ENCODE measurements at regions not wholly inside any gene's neighbourhood (a gene's known extent, or its start where the extent isn't known, plus 50 kb on each side); places are given as distances from the start of the nearest gene placed in this dataset.

DNA sequence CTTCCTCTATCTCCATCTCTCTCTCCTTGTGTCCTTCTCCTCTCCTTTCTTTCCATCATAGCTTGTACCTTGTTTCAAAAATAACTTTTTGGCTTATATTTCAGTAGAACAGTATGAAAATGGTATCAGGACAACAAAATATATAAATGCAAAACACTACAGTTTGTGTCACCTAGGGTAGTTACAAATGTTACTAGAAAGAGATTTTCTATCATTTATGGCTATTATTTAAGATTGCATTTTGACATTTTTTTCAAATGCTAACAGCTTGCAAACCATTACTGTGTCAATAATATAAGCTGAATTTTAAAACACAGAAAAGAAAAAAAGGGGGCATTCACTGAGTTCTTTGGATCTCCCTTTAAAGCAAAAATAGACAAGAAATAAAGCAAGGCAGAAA, 392.3 kb upstream of the LRRC4C start:
- Histone ChIP-seq H2BK12ac (ENCODE audit: low read length in 2 of 2) (no peak overlapping the region), H2AFZ (ENCODE audit: low read depth, low read length) (no peak overlapping the region), H3K4ac (ENCODE audit: low read depth in 1 of 2, low read length in 2 of 2) (no peak overlapping the region), H4K91ac (ENCODE audit: low read length) (no peak overlapping the region), H3K18ac (ENCODE audit: low read depth in 1 of 2, low read length in 2 of 2) (no peak overlapping the region), H3K79me1 (replicated peaks; ENCODE audit: low read length, poor library complexity, severe bottlenecking) (no peaks in the 10 kb centered on the region), H2AK5ac (ENCODE audit: low read length, severe bottlenecking) (no peak overlapping the region), H3K14ac (ENCODE audit: low read length in 2 of 2) (no peak overlapping the region), H3K9ac (ENCODE audit: low read length) (no peak overlapping the region), H3K9me3 (ENCODE audit: control insufficient read depth, low read length) (peaks cover 4% of the 10 kb centered on the region), H3K27me3 (ENCODE audit: control insufficient read depth in 1 of 2, insufficient read depth in 1 of 2, low read length in 2 of 2) (no peaks in the 10 kb centered on the region), H2BK120ac (ENCODE audit: low read depth, low read length) (no peak overlapping the region), H3K27ac (ENCODE audit: low read length, poor library complexity, severe bottlenecking) (no peak overlapping the region), H3K4me3 (ENCODE audit: insufficient read depth in 1 of 2, low read depth in 1 of 2, low read length in 2 of 2) (no peak overlapping the region), H3K36me3 (ENCODE audit: control insufficient read depth in 1 of 2, insufficient read depth in 2 of 2, low read depth in 1 of 2, low read length in 2 of 2) (no peaks in the 10 kb centered on the region), H4K8ac (ENCODE audit: low read length) (no peak overlapping the region), H3K4me1 (ENCODE audit: control insufficient read depth, insufficient read depth, low read depth, low read length) (no peaks in the 10 kb centered on the region), H2BK5ac (ENCODE audit: low read depth, low read length, poor library complexity, severe bottlenecking) (no peak overlapping the region), H3K23ac (ENCODE audit: low read length in 2 of 2) (no peak overlapping the region), H2BK15ac (ENCODE audit: low read depth, poor library complexity, severe bottlenecking) (no peak overlapping the region), H3K4me2 (ENCODE audit: low read length, poor library complexity, severe bottlenecking) (no peak overlapping the region)
- DNase-seq, result no peak

DNA sequence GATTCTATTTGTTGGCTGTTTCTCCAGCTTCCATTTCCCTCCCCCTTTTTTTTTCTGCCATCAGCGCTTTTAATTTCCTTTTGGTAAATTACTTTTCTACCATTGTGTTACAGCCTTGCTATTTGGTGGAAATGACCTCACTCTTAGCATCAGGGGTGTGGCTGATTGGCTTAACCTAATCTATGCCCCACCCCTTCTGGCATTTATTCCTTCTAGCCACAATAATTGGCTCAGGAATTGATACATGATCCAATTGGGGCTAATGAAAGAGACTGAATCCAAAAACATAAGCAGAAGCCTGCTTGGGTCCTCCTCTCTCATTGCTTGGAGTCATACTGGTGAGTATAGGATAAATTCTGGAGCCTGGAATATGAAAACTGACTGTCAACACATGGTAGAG, 402.4 kb upstream of the LRRC4C start:
- H4K91ac ChIP-seq (ENCODE audit: low read length), result no peak overlapping the region
- no peaks in the 10 kb centered on the region for H3K9me3 ChIP-seq (ENCODE audit: control insufficient read depth, low read length)
- no peak overlapping the region for H2BK120ac ChIP-seq (ENCODE audit: low read depth, low read length)
- DNase-seq, result no peak
- no peaks in the 10 kb centered on the region for H3K36me3 ChIP-seq (ENCODE audit: control insufficient read depth in 1 of 2, insufficient read depth in 2 of 2, low read depth in 1 of 2, low read length in 2 of 2)
- H3K79me1 ChIP-seq (replicated peaks; ENCODE audit: low read length, poor library complexity, severe bottlenecking), result no peaks in the 10 kb centered on the region
- no peak overlapping the region for H3K23ac ChIP-seq (ENCODE audit: low read length in 2 of 2)
- no peak overlapping the region for H4K8ac ChIP-seq (ENCODE audit: low read length)
- no peak overlapping the region for H2BK5ac ChIP-seq (ENCODE audit: low read depth, low read length, poor library complexity, severe bottlenecking)
- whole genome bisulfite sequencing, result 60% methylated on average over 1 of the region's 1 CpG
- no peak overlapping the region for H3K4me3 ChIP-seq (ENCODE audit: insufficient read depth in 1 of 2, low read depth in 1 of 2, low read length in 2 of 2)
- no peaks in the 10 kb centered on the region for H3K27me3 ChIP-seq (ENCODE audit: control insufficient read depth in 1 of 2, insufficient read depth in 1 of 2, low read length in 2 of 2)
- no peak overlapping the region for H2AK5ac ChIP-seq (ENCODE audit: low read length, severe bottlenecking)
- no peak overlapping the region for H2BK12ac ChIP-seq (ENCODE audit: low read length in 2 of 2)
- no peak overlapping the region for H3K9ac ChIP-seq (ENCODE audit: low read length)
- H3K27ac ChIP-seq (ENCODE audit: low read length, poor library complexity, severe bottlenecking), result no peak overlapping the region
- no peak overlapping the region for H3K18ac ChIP-seq (ENCODE audit: low read depth in 1 of 2, low read length in 2 of 2)
- H2AFZ ChIP-seq (ENCODE audit: low read depth, low read length), result no peak overlapping the region
- H3K4me1 ChIP-seq (ENCODE audit: control insufficient read depth, insufficient read depth, low read depth, low read length), result no peaks in the 10 kb centered on the region
- H3K4ac ChIP-seq (ENCODE audit: low read depth in 1 of 2, low read length in 2 of 2), result no peak overlapping the region
- no peak overlapping the region for H3K14ac ChIP-seq (ENCODE audit: low read length in 2 of 2)
- no peak overlapping the region for H3K4me2 ChIP-seq (ENCODE audit: low read length, poor library complexity, severe bottlenecking)
- H2BK15ac ChIP-seq (ENCODE audit: low read depth, poor library complexity, severe bottlenecking), result no peak overlapping the region

DNA sequence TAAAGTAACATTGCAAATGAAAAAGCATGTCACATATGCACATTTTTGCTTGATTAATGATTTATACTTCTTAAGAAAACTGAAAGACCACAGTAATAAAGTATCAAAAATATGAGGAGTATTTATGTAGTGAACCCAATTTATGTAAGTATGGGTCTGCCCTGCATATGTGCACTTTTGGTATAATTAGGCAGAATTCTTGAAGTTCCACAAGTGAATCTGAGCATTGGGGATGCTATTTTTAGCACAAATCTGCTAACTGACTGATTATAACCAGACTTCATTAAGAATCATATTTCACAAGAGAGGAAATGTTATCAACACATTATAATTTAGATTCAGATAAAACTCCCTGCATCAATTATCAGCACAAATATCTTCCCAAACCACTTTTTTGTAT, 407.1 kb upstream of the LRRC4C start:
- no peak overlapping the region for H2AK5ac ChIP-seq (ENCODE audit: low read length, severe bottlenecking)
- H3K36me3 ChIP-seq (ENCODE audit: control insufficient read depth in 1 of 2, insufficient read depth in 2 of 2, low read depth in 1 of 2, low read length in 2 of 2), result no peaks in the 10 kb centered on the region
- no peak overlapping the region for H2BK120ac ChIP-seq (ENCODE audit: low read depth, low read length)
- no peak overlapping the region for H2AFZ ChIP-seq (ENCODE audit: low read depth, low read length)
- no peak overlapping the region for H3K9ac ChIP-seq (ENCODE audit: low read length)
- no peaks in the 10 kb centered on the region for H3K79me1 ChIP-seq (replicated peaks; ENCODE audit: low read length, poor library complexity, severe bottlenecking)
- no peaks in the 10 kb centered on the region for H3K27me3 ChIP-seq (ENCODE audit: control insufficient read depth in 1 of 2, insufficient read depth in 1 of 2, low read length in 2 of 2)
- no peak overlapping the region for H3K14ac ChIP-seq (ENCODE audit: low read length in 2 of 2)
- no peak overlapping the region for H2BK5ac ChIP-seq (ENCODE audit: low read depth, low read length, poor library complexity, severe bottlenecking)
- no peak overlapping the region for H3K23ac ChIP-seq (ENCODE audit: low read length in 2 of 2)
- no peak overlapping the region for H4K8ac ChIP-seq (ENCODE audit: low read length)
- no peaks in the 10 kb centered on the region for H3K4me1 ChIP-seq (ENCODE audit: control insufficient read depth, insufficient read depth, low read depth, low read length)
- no peaks in the 10 kb centered on the region for H3K9me3 ChIP-seq (ENCODE audit: control insufficient read depth, low read length)
- no peak overlapping the region for H3K4me2 ChIP-seq (ENCODE audit: low read length, poor library complexity, severe bottlenecking)
- H3K4me3 ChIP-seq (ENCODE audit: insufficient read depth in 1 of 2, low read depth in 1 of 2, low read length in 2 of 2), result no peak overlapping the region
- DNase-seq, result no peak
- no peak overlapping the region for H3K4ac ChIP-seq (ENCODE audit: low read depth in 1 of 2, low read length in 2 of 2)
- H2BK15ac ChIP-seq (ENCODE audit: low read depth, poor library complexity, severe bottlenecking), result no peak overlapping the region
- H3K18ac ChIP-seq (ENCODE audit: low read depth in 1 of 2, low read length in 2 of 2), result no peak overlapping the region
- H4K91ac ChIP-seq (ENCODE audit: low read length), result no peak overlapping the region
- H2BK12ac ChIP-seq (ENCODE audit: low read length in 2 of 2), result no peak overlapping the region
- no peak overlapping the region for H3K27ac ChIP-seq (ENCODE audit: low read length, poor library complexity, severe bottlenecking)

DNA sequence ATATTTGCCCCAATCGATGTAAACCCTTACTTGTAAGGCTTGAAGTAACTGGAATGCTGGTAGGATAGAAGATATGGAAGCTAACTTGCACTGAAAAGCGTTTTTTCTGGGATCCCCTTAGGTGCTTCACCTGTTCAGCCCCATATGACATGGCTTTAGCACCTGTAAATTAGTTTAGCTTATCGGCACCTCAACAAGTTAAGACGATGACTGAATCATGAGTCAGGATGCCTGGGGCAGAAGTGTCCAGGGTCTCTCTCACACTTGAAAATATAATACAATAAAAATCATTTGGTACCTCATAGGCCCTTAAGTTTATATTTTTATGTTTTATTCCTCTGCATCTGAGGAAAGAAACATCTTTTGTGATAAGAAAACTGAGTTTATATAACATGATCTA, 409.2 kb upstream of the LRRC4C start:
- H3K9me3 ChIP-seq (ENCODE audit: control insufficient read depth, low read length), result no peaks in the 10 kb centered on the region
- H3K27ac ChIP-seq (ENCODE audit: low read length, poor library complexity, severe bottlenecking), result no peak overlapping the region
- no peaks in the 10 kb centered on the region for H3K79me1 ChIP-seq (replicated peaks; ENCODE audit: low read length, poor library complexity, severe bottlenecking)
- 74% methylated on average over 4 of the region's 4 CpGs for whole genome bisulfite sequencing
- no peak overlapping the region for H2AK5ac ChIP-seq (ENCODE audit: low read length, severe bottlenecking)
- no peak overlapping the region for H3K23ac ChIP-seq (ENCODE audit: low read length in 2 of 2)
- H3K4ac ChIP-seq (ENCODE audit: low read depth in 1 of 2, low read length in 2 of 2), result no peak overlapping the region
- peaks cover 3% of the 10 kb centered on the region for H3K4me1 ChIP-seq (ENCODE audit: control insufficient read depth, insufficient read depth, low read depth, low read length)
- no peak overlapping the region for H2BK15ac ChIP-seq (ENCODE audit: low read depth, poor library complexity, severe bottlenecking)
- H3K4me3 ChIP-seq (ENCODE audit: insufficient read depth in 1 of 2, low read depth in 1 of 2, low read length in 2 of 2), result no peak overlapping the region
- no peaks in the 10 kb centered on the region for H3K36me3 ChIP-seq (ENCODE audit: control insufficient read depth in 1 of 2, insufficient read depth in 2 of 2, low read depth in 1 of 2, low read length in 2 of 2)
- no peak overlapping the region for H2BK5ac ChIP-seq (ENCODE audit: low read depth, low read length, poor library complexity, severe bottlenecking)
- H4K8ac ChIP-seq (ENCODE audit: low read length), result no peak overlapping the region
- no peak overlapping the region for H3K14ac ChIP-seq (ENCODE audit: low read length in 2 of 2)
- H2BK12ac ChIP-seq (ENCODE audit: low read length in 2 of 2), result no peak overlapping the region
- no peak overlapping the region for H4K91ac ChIP-seq (ENCODE audit: low read length)
- H3K27me3 ChIP-seq (ENCODE audit: control insufficient read depth in 1 of 2, insufficient read depth in 1 of 2, low read length in 2 of 2), result no peaks in the 10 kb centered on the region
- H2BK120ac ChIP-seq (ENCODE audit: low read depth, low read length), result no peak overlapping the region
- H2AFZ ChIP-seq (ENCODE audit: low read depth, low read length), result no peak overlapping the region
- no peak for DNase-seq
- no peak overlapping the region for H3K9ac ChIP-seq (ENCODE audit: low read length)
- no peak overlapping the region for H3K4me2 ChIP-seq (ENCODE audit: low read length, poor library complexity, severe bottlenecking)
- no peak overlapping the region for H3K18ac ChIP-seq (ENCODE audit: low read depth in 1 of 2, low read length in 2 of 2)

Data from mesenchymal stem cell (in vitro differentiated cells and primary cell).